GM21367 (cell line): ENCODE measurements at regions not wholly inside any gene's neighbourhood (a gene's known extent, or its start where the extent isn't known, plus 50 kb on each side); places are given as distances from the start of the nearest gene placed in this dataset.

ENCODE experiments used
- ATAC-seq: cut with Tn5 transposase; IDR thresholded peaks from one replicate; pipeline ENCODE4 v1.9.1; 2021; ENCODE audit not compliant: unreplicated experiment

GRCh38 chr10:117905404-117905803 is 141.3 kb downstream of the RAB11FIP2 start:
- no peak for ATAC-seq

- ATAC-seq = no peak
Measured at GRCh38 chr10:117911684-117912083, 135.1 kb downstream of the RAB11FIP2 start.

GRCh38 chr10:117914334-117914733 is 132.4 kb downstream of the RAB11FIP2 start:
- ATAC-seq = no peak

GRCh38 chr10:117920956-117921355 is 125.8 kb downstream of the RAB11FIP2 start:
- no peak for ATAC-seq

- ATAC-seq = no peak
Measured at GRCh38 chr10:117921421-117921820, 125.3 kb downstream of the RAB11FIP2 start.

- no peak for ATAC-seq
Measured at GRCh38 chr10:117924820-117925219, 121.9 kb downstream of the RAB11FIP2 start.

GRCh38 chr10:117925369-117925768 is 121.4 kb downstream of the RAB11FIP2 start:
- no peak for ATAC-seq

GRCh38 chr10:117926491-117926890 is 120.2 kb downstream of the RAB11FIP2 start:
- ATAC-seq = no peak

- no peak for ATAC-seq
Measured at GRCh38 chr10:117927332-117927731, 119.4 kb downstream of the RAB11FIP2 start.

GRCh38 chr10:117927871-117928270 is 118.9 kb downstream of the RAB11FIP2 start:
- ATAC-seq = no peak

- ATAC-seq = no peak
Measured at GRCh38 chr10:117928281-117928680, 118.5 kb downstream of the RAB11FIP2 start.

- ATAC-seq = no peak
Measured at GRCh38 chr10:117928741-117929140, 118.0 kb downstream of the RAB11FIP2 start.

- ATAC-seq = no peak
Measured at GRCh38 chr10:117929327-117930067, 117.2 kb downstream of the RAB11FIP2 start.

- no peak for ATAC-seq
Measured at GRCh38 chr10:117931078-117931477, 115.7 kb downstream of the RAB11FIP2 start.

- no peak for ATAC-seq
Measured at GRCh38 chr10:117933036-117933435, 113.7 kb downstream of the RAB11FIP2 start.

- no peak for ATAC-seq
Measured at GRCh38 chr10:117934477-117934876, 112.3 kb downstream of the RAB11FIP2 start.

GRCh38 chr10:117936141-117936540 is 110.6 kb downstream of the RAB11FIP2 start:
- no peak for ATAC-seq

GRCh38 chr10:117936566-117936965 is 110.2 kb downstream of the RAB11FIP2 start:
- ATAC-seq = no peak

GRCh38 chr10:117936976-117937375 is 109.8 kb downstream of the RAB11FIP2 start:
- ATAC-seq = no peak

GRCh38 chr10:117938104-117938503 is 108.6 kb downstream of the RAB11FIP2 start:
- ATAC-seq = no peak

- no peak for ATAC-seq
Measured at GRCh38 chr10:117942226-117942625, 104.5 kb downstream of the RAB11FIP2 start.

- ATAC-seq = no peak
Measured at GRCh38 chr10:117944676-117945447, 101.9 kb downstream of the RAB11FIP2 start.
